HCT116 (cell line): ENCODE measurements at regions not wholly inside any gene's neighbourhood (a gene's known extent, or its start where the extent isn't known, plus 50 kb on each side); places are given as distances from the start of the nearest gene placed in this dataset.

Experiments
- EGR1 ChIP-seq: IDR thresholded peaks from 2 replicates; pipeline ENCODE4 v1.6.1; 2012; ENCODE audit warnings: low read depth
- EZH2 ChIP-seq: fragments of 200-600 bp; sonication (generic); IDR thresholded peaks from 2 replicates; pipeline ENCODE4 v1.6.1; 2017; ENCODE audit warnings: antibody characterized with exemption, mixed run types
- POLR2A ChIP-seq: IDR thresholded peaks from 2 replicates; pipeline ENCODE4 v1.7.0; 2011; ENCODE audit warnings: borderline replicate concordance; ENCODE audit not compliant: insufficient read depth, insufficient read length; ENCODE audit errors: extremely low read depth
- SP1 ChIP-seq: IDR thresholded peaks from 2 replicates; pipeline ENCODE4 v1.6.1; 2012; ENCODE audit warnings: low read depth
- TCF7L2 ChIP-seq: IDR thresholded peaks from 2 replicates; pipeline ENCODE4 v1.7.0; 2011; ENCODE audit warnings: borderline replicate concordance, inconsistent platforms; ENCODE audit not compliant: insufficient read depth, insufficient read length; ENCODE audit errors: extremely low read depth
- TF ChIP-seq, protein P1 (sequence below), 3 experiments: fragments of 200-600 bp in 1 of 3; sonication (generic) in 1 of 3; IDR thresholded peaks in 2 of 3; conservative IDR thresholded peaks in 1 of 3; 2 replicates each; pipeline ENCODE4 v1.5.1; 2012 to 2017; ENCODE audit warnings: low read depth in 2 of 3, low read length in 2 of 3, antibody characterized with exemption in 1 of 3, borderline replicate concordance in 1 of 3, control low read depth in 1 of 3, mild to moderate bottlenecking in 1 of 3, mixed read lengths in 1 of 3, mixed run types in 1 of 3, moderate library complexity in 1 of 3; ENCODE audit not compliant: insufficient read depth in 1 of 3
- TF ChIP-seq, protein P2 (sequence below): IDR thresholded peaks from 2 replicates; pipeline ENCODE4 v1.6.1; 2012

GRCh38 chr2:156099382-156099781, 233.1 kb downstream of the NR4A2 start:
- TF ChIP-seq POLR2A (no peak), TCF7L2 (no peak), EZH2 (no peak), SP1 (no peak), EGR1 (no peak)
- TF ChIP-seq, protein P1, sequence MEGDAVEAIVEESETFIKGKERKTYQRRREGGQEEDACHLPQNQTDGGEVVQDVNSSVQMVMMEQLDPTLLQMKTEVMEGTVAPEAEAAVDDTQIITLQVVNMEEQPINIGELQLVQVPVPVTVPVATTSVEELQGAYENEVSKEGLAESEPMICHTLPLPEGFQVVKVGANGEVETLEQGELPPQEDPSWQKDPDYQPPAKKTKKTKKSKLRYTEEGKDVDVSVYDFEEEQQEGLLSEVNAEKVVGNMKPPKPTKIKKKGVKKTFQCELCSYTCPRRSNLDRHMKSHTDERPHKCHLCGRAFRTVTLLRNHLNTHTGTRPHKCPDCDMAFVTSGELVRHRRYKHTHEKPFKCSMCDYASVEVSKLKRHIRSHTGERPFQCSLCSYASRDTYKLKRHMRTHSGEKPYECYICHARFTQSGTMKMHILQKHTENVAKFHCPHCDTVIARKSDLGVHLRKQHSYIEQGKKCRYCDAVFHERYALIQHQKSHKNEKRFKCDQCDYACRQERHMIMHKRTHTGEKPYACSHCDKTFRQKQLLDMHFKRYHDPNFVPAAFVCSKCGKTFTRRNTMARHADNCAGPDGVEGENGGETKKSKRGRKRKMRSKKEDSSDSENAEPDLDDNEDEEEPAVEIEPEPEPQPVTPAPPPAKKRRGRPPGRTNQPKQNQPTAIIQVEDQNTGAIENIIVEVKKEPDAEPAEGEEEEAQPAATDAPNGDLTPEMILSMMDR (IDR thresholded peaks at IDR 0.05 in 2 of 3, conservative IDR thresholded peaks at IDR 0.05 in 1 of 3; ENCODE audit: borderline replicate concordance in 1 of 3, insufficient read depth in 1 of 3, low read depth in 2 of 3, low read length in 2 of 3) = no peak
- TF ChIP-seq, protein P2, sequence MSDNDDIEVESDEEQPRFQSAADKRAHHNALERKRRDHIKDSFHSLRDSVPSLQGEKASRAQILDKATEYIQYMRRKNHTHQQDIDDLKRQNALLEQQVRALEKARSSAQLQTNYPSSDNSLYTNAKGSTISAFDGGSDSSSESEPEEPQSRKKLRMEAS = no peak
